HG02852 (cell line): ENCODE measurements at regions not wholly inside any gene's neighbourhood (a gene's known extent, or its start where the extent isn't known, plus 50 kb on each side); places are given as distances from the start of the nearest gene placed in this dataset.

Experiments
- ATAC-seq: cut with Tn5 transposase; IDR thresholded peaks from one replicate; pipeline ENCODE4 v1.9.1; 2021; ENCODE audit warnings: mild to moderate bottlenecking, moderate library complexity; ENCODE audit not compliant: unreplicated experiment

DNA sequence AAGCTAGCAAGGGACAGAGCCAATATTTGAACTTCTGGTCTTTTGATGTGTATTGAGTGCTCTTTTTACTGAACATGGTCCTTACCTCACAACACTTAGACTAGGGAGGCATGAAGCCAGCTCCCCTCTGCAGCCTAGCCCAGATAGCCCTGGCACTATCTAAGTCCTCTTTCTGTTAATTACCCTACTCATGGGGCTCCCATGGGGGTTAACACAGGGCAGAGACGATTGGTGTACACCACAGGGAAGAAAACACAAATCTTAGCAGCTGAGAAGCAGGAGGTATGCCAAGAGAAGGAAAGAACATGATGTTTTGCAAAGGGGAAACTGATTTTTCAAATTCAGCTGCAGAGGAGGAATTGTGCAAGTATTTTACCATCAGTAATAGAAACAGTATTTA, 383.8 kb downstream of the TMEM232 start:
- ATAC-seq: no peak

DNA sequence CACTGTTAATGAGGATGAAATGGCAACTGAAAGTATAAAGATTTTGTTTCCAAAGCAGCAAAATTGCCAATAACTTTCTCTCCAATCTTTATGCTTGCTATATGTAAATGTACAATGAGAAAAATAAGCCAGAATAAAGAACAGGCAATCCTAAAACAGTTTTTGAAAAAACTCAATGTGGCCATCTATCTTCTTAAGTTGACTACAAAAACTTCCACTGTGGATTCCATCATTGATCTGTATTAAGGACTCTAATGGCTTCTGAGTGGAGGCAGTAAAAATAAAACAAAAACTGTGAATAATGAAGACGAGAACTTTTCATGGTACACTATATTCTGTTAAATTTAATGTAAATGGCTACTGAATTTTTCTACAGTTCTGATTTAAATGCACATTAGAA, 382.9 kb downstream of the TMEM232 start:
- no peak for ATAC-seq

DNA sequence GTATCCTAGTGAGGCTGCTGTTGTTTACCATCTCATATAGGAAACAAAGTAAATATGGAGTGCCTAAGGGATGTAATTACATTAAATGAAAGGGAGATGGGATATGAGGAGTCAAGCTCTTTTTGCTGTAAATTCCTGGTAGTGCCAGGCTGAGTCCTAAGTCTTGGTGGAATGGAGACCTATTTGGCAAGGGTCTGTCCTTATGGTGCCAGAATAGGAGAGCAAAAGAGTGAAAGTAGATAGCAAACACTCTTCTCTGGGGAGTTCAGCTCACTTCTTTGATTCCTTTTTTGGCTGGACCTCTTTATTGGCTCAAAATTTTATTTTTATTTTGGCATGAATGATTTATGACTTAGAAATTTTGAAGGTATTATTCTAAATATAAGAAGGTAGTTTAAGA, 380.8 kb downstream of the TMEM232 start:
- no peak for ATAC-seq

DNA sequence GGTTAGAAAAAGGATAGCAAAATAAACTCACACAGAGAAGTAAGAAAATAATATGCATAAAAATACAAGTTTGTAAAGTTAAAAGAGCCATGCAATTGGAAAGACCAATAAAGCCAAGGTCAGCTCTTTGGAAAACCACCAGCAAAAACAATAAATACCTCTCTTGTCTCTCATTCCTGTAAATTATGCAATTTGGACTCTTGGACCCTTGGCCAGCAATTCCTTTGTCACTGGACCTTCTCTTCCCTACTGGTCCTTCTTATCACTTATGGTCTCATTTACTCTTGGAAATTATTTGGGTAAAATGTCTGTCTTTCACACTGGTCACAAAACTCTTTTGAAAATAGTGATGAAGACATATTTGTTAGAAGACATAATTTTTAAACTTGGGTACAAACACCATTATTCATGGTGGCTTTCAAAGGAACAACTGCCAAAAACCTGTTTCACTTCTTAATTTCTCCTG, 379.5 kb downstream of the TMEM232 start:
- ATAC-seq: no peak

DNA sequence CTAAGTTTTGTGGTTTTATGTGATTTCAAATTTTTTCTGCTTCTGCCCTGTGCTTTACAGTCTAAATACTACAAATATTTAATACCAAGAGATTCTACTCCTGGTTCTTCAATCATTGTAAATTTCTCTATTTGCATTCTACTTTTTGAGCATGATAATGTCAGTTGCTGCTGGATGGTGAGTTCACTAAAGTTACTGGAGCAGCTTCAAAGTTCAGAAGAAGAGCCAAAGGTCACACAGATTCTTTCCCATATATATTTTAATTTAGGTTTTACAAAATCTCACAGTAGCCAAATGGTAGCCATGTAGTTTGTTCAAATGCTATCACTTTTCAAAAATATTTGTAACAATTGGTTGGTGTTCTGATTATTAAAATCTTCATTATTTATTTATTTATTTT, 378.7 kb downstream of the TMEM232 start:
- ATAC-seq: no peak

DNA sequence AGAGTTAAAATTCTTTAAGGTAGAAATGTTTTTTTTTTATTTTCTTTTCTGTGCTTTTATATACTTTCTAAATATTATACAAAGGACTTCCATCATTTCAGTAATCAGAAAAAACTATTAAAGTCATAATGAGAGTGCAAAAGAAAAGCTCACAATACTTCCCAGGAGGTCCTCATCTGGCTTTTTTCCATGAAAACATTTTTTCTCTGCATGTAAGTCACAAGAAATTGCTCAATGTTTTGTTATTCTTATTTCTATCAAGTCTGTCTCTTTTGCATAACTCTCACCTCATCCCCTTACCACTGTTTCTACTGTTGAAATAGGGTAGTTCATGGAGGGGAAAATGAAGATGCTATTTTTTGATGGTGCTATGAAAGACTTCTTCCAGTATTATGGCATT, 375.0 kb downstream of the TMEM232 start:
- ATAC-seq: no peak

DNA sequence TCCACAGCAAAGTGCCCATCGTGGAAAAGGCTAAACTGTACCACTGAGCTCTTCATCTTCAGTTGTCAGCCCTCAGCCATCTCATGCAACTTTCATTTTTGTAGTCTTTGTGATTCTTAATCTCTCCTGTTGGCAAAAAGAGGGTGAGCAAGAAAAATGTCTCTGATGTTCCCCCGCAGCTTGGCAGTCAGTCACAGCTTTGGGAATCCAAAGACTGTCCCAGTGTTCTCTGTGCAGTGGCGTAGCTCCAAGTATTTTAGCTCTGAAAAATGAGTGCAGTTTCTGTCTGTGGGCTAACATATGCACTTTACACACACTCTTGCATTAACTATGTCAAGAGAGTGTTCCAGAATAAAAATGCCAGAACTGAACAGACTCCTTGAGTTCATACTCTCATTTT, 372.2 kb downstream of the TMEM232 start:
- ATAC-seq: no peak

GRCh38 chr5:110354915-110355644, 371.4 kb downstream of the TMEM232 start:
- ATAC-seq: no peak

- ATAC-seq: no peak
Observed at GRCh38 chr5:110356677-110357076, 369.8 kb downstream of the TMEM232 start.

DNA sequence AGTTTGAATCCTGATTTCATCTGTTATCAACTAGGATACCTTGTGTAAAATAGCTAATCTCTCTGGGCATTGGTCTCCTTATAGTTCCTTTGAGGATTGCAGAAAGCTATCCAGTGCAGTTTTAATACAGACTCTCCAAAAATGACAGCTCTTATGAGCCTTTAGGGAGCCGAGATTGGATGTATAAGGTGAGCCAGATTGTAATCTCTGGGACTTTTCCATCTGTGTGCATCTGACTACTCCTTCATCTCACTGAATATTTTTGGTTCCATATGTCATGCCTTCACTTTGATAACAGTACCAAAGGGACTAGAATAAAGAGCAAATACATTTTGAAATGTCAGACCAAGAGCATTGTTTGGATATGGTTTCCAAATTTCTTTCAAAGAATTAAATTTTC, 367.2 kb downstream of the TMEM232 start:
- no peak for ATAC-seq

GRCh38 chr5:110361471-110361870, 365.0 kb downstream of the TMEM232 start:
- ATAC-seq: no peak

GRCh38 chr5:110362261-110362660, 364.2 kb downstream of the TMEM232 start:
- ATAC-seq: no peak

DNA sequence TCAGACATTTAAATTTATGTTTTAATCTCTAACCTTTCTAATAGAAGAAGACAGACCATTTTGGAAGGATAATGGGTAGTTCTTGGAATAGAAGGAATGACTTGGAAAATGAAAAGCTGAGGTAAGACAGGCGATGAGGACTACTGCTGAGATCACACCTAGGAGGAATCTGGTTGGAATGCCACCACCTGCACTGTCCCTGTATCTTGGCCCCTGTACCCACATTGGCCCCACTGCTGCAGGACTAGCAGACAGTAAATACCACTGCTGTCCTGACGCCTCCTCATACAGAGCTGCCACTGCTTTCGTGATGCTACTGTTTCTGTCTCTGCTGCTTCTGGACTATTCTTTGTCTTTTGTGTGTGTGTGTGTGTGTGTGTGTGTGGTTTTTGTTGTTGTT, 359.8 kb downstream of the TMEM232 start:
- no peak for ATAC-seq
